ENCODE measurements at regions not wholly inside any gene's neighbourhood (a gene's known extent, or its start where the extent isn't known, plus 50 kb on each side); places are given as distances from the start of the nearest gene placed in this dataset.

- Mint-ChIP-seq H3K9me3 (peaks cover 3% of the 10 kb centered on the region), H3K4me3 (no peak overlapping the region)
- TF ChIP-seq, protein P1, sequence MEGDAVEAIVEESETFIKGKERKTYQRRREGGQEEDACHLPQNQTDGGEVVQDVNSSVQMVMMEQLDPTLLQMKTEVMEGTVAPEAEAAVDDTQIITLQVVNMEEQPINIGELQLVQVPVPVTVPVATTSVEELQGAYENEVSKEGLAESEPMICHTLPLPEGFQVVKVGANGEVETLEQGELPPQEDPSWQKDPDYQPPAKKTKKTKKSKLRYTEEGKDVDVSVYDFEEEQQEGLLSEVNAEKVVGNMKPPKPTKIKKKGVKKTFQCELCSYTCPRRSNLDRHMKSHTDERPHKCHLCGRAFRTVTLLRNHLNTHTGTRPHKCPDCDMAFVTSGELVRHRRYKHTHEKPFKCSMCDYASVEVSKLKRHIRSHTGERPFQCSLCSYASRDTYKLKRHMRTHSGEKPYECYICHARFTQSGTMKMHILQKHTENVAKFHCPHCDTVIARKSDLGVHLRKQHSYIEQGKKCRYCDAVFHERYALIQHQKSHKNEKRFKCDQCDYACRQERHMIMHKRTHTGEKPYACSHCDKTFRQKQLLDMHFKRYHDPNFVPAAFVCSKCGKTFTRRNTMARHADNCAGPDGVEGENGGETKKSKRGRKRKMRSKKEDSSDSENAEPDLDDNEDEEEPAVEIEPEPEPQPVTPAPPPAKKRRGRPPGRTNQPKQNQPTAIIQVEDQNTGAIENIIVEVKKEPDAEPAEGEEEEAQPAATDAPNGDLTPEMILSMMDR (IDR thresholded peaks at IDR 0.05): no peak
Measured at GRCh38 chr13:64528838-64529237, 2701.3 kb downstream of the PCDH9 start.

GRCh38 chr13:64527561-64527960, 2702.6 kb downstream of the PCDH9 start:
- Mint-ChIP-seq H3K36me3 (ENCODE audit: low read depth) (no peaks in the 10 kb centered on the region), H3K27me3 (ENCODE audit: low read depth, poor library complexity) (no peaks in the 10 kb centered on the region), H3K4me1 (no peaks in the 10 kb centered on the region), H3K4me3 (no peak overlapping the region), H3K27ac (no peak overlapping the region), H3K9me3 (no peaks in the 10 kb centered on the region)
- TF ChIP-seq, protein P1 (IDR thresholded peaks at IDR 0.05): no peak
- no peak for DNase-seq

More at GRCh38 chr13:64528838-64529237, 2701.3 kb downstream of the PCDH9 start:
- Mint-ChIP-seq H3K36me3 (ENCODE audit: low read depth) (no peaks in the 10 kb centered on the region), H3K27ac (no peak overlapping the region), H3K27me3 (ENCODE audit: low read depth, poor library complexity) (no peaks in the 10 kb centered on the region), H3K4me1 (no peaks in the 10 kb centered on the region)
- no peak for DNase-seq

DNA sequence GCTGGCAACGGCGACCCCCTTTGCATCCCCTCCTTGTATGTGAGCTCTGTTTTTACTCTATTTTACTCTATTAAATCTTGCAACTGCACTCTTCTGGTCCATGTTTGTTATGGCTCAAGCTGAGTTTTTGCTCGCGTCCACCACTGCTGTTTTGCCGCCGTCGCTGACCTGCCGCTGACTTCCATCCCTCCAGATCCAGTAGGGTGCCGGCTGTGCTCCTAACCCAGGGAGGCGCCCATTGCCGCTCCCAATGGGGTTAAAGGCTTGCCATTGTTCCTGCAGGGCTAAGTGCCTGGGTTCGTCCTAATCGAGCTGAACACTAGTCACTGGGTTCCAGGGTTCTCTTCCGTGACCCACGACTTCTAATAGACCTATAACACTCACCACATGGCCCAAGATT, 2704.4 kb downstream of the PCDH9 start:
- Mint-ChIP-seq H3K36me3 (ENCODE audit: low read depth) (no peaks in the 10 kb centered on the region), H3K9me3 (no peaks in the 10 kb centered on the region), H3K4me3 (no peak overlapping the region), H3K4me1 (no peaks in the 10 kb centered on the region), H3K27me3 (ENCODE audit: low read depth, poor library complexity) (no peaks in the 10 kb centered on the region), H3K27ac (no peak overlapping the region)
- no peak for DNase-seq
- TF ChIP-seq, protein P1 (IDR thresholded peaks at IDR 0.05): no peak

GRCh38 chr13:64510747-64511146, 2719.4 kb downstream of the PCDH9 start:
- TF ChIP-seq, protein P1 (IDR thresholded peaks at IDR 0.05): no peak
- DNase-seq: no peak
- H3K9me3 Mint-ChIP-seq: peaks cover 12% of the 10 kb centered on the region

DNA sequence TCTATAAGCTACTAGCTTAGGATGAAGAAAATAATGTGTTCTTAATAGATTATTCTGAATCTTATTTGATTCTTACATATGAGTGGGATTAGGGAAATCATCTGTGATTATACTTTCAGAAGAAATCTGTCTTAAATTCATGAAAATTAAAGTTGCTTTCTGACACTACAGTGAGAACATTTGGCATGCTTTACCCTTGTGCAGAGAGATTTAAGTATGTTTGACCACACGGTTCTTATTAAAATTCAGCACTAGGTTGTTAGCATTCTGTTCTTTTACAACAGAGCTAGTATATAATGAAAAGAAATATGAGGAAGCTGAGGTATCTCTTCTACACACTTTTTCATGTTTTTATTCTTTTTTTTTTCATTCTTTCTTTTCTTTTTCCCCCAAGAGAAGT, 2723.9 kb downstream of the PCDH9 start:
- Mint-ChIP-seq H3K4me3 (no peak overlapping the region), H3K27ac (no peak overlapping the region), H3K27me3 (ENCODE audit: low read depth, poor library complexity) (no peaks in the 10 kb centered on the region), H3K4me1 (no peaks in the 10 kb centered on the region), H3K36me3 (ENCODE audit: low read depth) (no peaks in the 10 kb centered on the region), H3K9me3 (no peaks in the 10 kb centered on the region)
- DNase-seq: no peak
- TF ChIP-seq, protein P1 (IDR thresholded peaks at IDR 0.05): no peak

More at GRCh38 chr13:64510747-64511146, 2719.4 kb downstream of the PCDH9 start:
- Mint-ChIP-seq H3K4me3 (no peak overlapping the region), H3K36me3 (ENCODE audit: low read depth) (no peaks in the 10 kb centered on the region), H3K27me3 (ENCODE audit: low read depth, poor library complexity) (peaks cover 5% of the 10 kb centered on the region), H3K4me1 (no peaks in the 10 kb centered on the region), H3K27ac (no peak overlapping the region)

DNA sequence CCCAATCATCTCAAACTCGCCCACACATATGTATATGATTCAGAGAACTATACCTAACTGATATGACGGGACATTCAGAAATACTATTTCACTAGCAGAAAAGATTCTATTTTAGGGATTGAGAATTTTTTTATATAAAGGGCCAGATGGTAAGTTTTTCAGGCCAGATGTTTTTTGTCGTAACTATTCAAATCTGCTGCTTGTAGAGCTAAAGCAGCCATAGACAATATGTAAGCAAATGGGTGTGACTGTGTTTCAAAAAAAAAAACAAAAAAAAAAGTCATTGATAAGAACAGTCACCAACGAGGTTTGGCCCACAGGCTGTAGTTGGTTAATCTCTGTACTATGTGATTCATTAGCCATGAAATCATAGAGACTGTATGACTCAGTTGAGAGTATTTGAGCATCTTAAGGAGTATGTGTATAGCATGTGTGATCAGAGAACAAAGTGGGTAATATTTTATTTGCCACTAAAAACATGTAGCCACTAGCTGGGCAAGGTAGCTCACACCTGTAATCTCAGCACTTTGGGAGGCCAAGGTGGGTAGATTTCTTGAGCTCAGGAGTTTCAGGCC, 2724.7 kb downstream of the PCDH9 start:
- no peak for DNase-seq
- no peak overlapping the region for H3K4me3 Mint-ChIP-seq
- no peaks in the 10 kb centered on the region for H3K27me3 Mint-ChIP-seq (ENCODE audit: low read depth, poor library complexity)
- no peaks in the 10 kb centered on the region for H3K36me3 Mint-ChIP-seq (ENCODE audit: low read depth)
- no peak overlapping the region for H3K27ac Mint-ChIP-seq
- no peaks in the 10 kb centered on the region for H3K4me1 Mint-ChIP-seq
- TF ChIP-seq, protein P1 (IDR thresholded peaks at IDR 0.05): no peak
- H3K9me3 Mint-ChIP-seq: no peaks in the 10 kb centered on the region
